ENCODE measurements at regions not wholly inside any gene's neighbourhood (a gene's known extent, or its start where the extent isn't known, plus 50 kb on each side); places are given as distances from the start of the nearest gene placed in this dataset.

DNA sequence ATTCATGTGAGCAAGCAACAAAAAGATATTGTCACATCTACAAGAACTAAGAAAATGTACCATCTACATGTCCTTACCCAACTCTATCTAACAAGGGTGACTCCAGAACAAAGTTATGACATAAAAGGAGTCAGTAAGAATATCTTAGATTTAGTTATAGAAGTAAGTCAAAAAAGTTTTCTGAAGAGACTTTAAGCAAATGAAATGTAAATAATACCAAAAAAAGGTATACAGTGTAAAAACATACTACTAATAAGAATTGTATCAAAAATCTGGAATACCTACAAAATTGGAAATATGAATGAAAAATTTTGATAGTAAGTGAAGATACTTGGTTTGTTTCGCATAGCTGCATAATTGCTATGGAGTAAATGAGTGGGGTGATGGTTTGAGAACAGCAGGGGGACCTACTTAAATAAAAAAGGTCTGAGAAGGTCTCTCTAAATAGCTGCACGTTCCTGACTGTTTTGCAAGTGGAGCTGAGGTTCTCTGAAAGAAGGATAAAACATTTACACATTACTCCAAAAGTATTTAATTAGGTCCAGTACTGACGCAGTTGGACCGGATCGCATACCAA lies 51.0 kb upstream of the ENPP6 start:
- Histone ChIP-seq H3K79me2 (ENCODE audit: control insufficient read depth, insufficient read depth, low read length) (no peaks in the 10 kb centered on the region), H3K27me3 (ENCODE audit: control insufficient read depth in 2 of 2, insufficient read depth in 2 of 2, low read length in 2 of 2) (no peaks in the 10 kb centered on the region), H3K9me1 (ENCODE audit: control insufficient read depth, insufficient read depth, low read length) (no peaks in the 10 kb centered on the region), H2AFZ (ENCODE audit: low read depth, low read length) (peak overlapping the region; percentile 100), H3K9ac (ENCODE audit: insufficient read depth in 1 of 2, low read depth in 2 of 2, low read length in 2 of 2) (peak overlapping the region in 1 of 2 experiments; percentile 87; a peak in 2 of 4 replicates), H3K4me1 (replicated peaks in 1 of 2; ENCODE audit: control insufficient read depth in 2 of 2, insufficient read depth in 2 of 2, low read length in 2 of 2) (peaks cover 0 to 31% of the 10 kb centered on the region in 2 experiments; a peak in 3 of 5 replicates), H4K20me1 (replicated peaks; ENCODE audit: control insufficient read depth, insufficient read depth, low read length) (no peaks in the 10 kb centered on the region), H3K36me3 (ENCODE audit: control insufficient read depth, insufficient read depth, low read length) (no peaks in the 10 kb centered on the region), H3K4me3 (peak overlapping the region; percentile 53; the same call in 1 of the 2 replicates), H3K27ac (ENCODE audit: extremely low read depth, low read depth, low read length) (peak overlapping the region; percentile 91), H3K9me3 (replicated peaks; ENCODE audit: control insufficient read depth, insufficient read depth, low read depth, low read length) (no peaks in the 10 kb centered on the region), H3K4me2 (ENCODE audit: insufficient read depth, low read length) (peak overlapping the region; percentile 98)
- BruUV-seq (replicated peaks) = no TSS peak
- POLR2A ChIA-PET = interaction anchor here (0.6 to 1.5 kb wide), 6 partner anchors 16 to 267 kb away, joined by 3 to 6 read pairs (median 3); partner anchors contain the start of gene IRF2
- peak; percentile 45; the same call in 2 of the 3 replicates for ATAC-seq
- 66% methylated on average over 5 of the region's 5 CpGs for WGBS (ENCODE audit: insufficient coverage, low coverage, missing lambda C conversion rate)
- no peak for FAIRE-seq
- DNase-seq (ENCODE audit: extremely low read depth in 1 of 4, low spot score in 3 of 4) = peak; percentile 30 to 37 (median 34)
- CTCF ChIA-PET (ENCODE audit: low intra/inter-chr PET ratio) = interaction anchor here (0.6 kb wide), 1 partner anchor 107 kb away, joined by 3 read pairs; no protein-coding TSS in a partner anchor
- in situ Hi-C loops (cut with MboI) (loop anchor here (5.0 kb wide), 1 partner anchor 269 kb away; no protein-coding TSS in a partner anchor), intact Hi-C loops (cut with micrococcal nuclease) (loop anchor here (1.0 to 10.0 kb wide), 3 partner anchors 79 to 466 kb away; partner anchors contain the start of gene CENPU)
- TF ChIP-seq, protein P1, sequence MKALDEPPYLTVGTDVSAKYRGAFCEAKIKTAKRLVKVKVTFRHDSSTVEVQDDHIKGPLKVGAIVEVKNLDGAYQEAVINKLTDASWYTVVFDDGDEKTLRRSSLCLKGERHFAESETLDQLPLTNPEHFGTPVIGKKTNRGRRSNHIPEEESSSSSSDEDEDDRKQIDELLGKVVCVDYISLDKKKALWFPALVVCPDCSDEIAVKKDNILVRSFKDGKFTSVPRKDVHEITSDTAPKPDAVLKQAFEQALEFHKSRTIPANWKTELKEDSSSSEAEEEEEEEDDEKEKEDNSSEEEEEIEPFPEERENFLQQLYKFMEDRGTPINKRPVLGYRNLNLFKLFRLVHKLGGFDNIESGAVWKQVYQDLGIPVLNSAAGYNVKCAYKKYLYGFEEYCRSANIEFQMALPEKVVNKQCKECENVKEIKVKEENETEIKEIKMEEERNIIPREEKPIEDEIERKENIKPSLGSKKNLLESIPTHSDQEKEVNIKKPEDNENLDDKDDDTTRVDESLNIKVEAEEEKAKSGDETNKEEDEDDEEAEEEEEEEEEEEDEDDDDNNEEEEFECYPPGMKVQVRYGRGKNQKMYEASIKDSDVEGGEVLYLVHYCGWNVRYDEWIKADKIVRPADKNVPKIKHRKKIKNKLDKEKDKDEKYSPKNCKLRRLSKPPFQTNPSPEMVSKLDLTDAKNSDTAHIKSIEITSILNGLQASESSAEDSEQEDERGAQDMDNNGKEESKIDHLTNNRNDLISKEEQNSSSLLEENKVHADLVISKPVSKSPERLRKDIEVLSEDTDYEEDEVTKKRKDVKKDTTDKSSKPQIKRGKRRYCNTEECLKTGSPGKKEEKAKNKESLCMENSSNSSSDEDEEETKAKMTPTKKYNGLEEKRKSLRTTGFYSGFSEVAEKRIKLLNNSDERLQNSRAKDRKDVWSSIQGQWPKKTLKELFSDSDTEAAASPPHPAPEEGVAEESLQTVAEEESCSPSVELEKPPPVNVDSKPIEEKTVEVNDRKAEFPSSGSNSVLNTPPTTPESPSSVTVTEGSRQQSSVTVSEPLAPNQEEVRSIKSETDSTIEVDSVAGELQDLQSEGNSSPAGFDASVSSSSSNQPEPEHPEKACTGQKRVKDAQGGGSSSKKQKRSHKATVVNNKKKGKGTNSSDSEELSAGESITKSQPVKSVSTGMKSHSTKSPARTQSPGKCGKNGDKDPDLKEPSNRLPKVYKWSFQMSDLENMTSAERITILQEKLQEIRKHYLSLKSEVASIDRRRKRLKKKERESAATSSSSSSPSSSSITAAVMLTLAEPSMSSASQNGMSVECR (CRISPR knock-in tag; IDR thresholded peaks at IDR 0.05) = no peak
- TF ChIP-seq POLR2H (tag; IDR thresholded peaks at IDR 0.05; ENCODE audit: low read depth) (0 out of 2 replicates have a peak, but pooled peaks have one; percentile 9), RAD21 (CRISPR knock-in tag; conservative IDR thresholded peaks at IDR 0.05 in 1 of 2, IDR thresholded peaks at IDR 0.05 in 1 of 2) (peak; percentile 12 to 16; a peak in 1 of 4 replicates), ZNF146 (CRISPR knock-in tag; IDR thresholded peaks at IDR 0.05; ENCODE audit: unreplicated experiment) (no peak), ZSCAN32 (CRISPR knock-in tag; IDR thresholded peaks at IDR 0.05) (no peak), FOXK2 (conservative IDR thresholded peaks at IDR 0.05 in 1 of 2, IDR thresholded peaks at IDR 0.05 in 1 of 2; ENCODE audit: low read depth in 2 of 2) (peak in 1 of 2 experiments; percentile 38; a peak in 1 of 4 replicates), ZNF551 (CRISPR knock-in tag; IDR thresholded peaks at IDR 0.05) (no peak), SMARCB1 (IDR thresholded peaks at IDR 0.05; ENCODE audit: insufficient read length, low read depth) (no peak), SMC3 (conservative IDR thresholded peaks at IDR 0.05; ENCODE audit: insufficient read depth, low read depth, low read length) (0 out of 2 replicates have a peak, but pooled peaks have one; percentile 13)
- TF ChIP-seq, protein P2, sequence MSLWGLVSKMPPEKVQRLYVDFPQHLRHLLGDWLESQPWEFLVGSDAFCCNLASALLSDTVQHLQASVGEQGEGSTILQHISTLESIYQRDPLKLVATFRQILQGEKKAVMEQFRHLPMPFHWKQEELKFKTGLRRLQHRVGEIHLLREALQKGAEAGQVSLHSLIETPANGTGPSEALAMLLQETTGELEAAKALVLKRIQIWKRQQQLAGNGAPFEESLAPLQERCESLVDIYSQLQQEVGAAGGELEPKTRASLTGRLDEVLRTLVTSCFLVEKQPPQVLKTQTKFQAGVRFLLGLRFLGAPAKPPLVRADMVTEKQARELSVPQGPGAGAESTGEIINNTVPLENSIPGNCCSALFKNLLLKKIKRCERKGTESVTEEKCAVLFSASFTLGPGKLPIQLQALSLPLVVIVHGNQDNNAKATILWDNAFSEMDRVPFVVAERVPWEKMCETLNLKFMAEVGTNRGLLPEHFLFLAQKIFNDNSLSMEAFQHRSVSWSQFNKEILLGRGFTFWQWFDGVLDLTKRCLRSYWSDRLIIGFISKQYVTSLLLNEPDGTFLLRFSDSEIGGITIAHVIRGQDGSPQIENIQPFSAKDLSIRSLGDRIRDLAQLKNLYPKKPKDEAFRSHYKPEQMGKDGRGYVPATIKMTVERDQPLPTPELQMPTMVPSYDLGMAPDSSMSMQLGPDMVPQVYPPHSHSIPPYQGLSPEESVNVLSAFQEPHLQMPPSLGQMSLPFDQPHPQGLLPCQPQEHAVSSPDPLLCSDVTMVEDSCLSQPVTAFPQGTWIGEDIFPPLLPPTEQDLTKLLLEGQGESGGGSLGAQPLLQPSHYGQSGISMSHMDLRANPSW (CRISPR knock-in tag; IDR thresholded peaks at IDR 0.05) = no peak
- TF ChIP-seq, protein P3, sequence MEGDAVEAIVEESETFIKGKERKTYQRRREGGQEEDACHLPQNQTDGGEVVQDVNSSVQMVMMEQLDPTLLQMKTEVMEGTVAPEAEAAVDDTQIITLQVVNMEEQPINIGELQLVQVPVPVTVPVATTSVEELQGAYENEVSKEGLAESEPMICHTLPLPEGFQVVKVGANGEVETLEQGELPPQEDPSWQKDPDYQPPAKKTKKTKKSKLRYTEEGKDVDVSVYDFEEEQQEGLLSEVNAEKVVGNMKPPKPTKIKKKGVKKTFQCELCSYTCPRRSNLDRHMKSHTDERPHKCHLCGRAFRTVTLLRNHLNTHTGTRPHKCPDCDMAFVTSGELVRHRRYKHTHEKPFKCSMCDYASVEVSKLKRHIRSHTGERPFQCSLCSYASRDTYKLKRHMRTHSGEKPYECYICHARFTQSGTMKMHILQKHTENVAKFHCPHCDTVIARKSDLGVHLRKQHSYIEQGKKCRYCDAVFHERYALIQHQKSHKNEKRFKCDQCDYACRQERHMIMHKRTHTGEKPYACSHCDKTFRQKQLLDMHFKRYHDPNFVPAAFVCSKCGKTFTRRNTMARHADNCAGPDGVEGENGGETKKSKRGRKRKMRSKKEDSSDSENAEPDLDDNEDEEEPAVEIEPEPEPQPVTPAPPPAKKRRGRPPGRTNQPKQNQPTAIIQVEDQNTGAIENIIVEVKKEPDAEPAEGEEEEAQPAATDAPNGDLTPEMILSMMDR (IDR thresholded peaks at IDR 0.05 in 2 of 3, conservative IDR thresholded peaks at IDR 0.05 in 1 of 3; ENCODE audit: insufficient read depth in 2 of 3, low read depth in 1 of 3, low read length in 3 of 3) = peak in 2 of 3 experiments; percentile 17 to 36; a peak in 3 of 6 replicates

Measured in K562 (cell line).